SU-DHL-6 (cell line): ENCODE measurements at regions not wholly inside any gene's neighbourhood (a gene's known extent, or its start where the extent isn't known, plus 50 kb on each side); places are given as distances from the start of the nearest gene placed in this dataset.

Source experiments
- EZH2phosphoT487 ChIP-seq: fragments of 200-600 bp; sonication (generic), shearing (Covaris generic); conservative IDR thresholded peaks from 2 replicates; pipeline ENCODE4 v1.6.1; 2018; ENCODE audit warnings: mild to moderate bottlenecking, antibody characterized with exemption, low read length, moderate library complexity, mixed read lengths
- TF ChIP-seq, protein P1 (sequence below): fragments of 200-600 bp; sonication (generic); IDR thresholded peaks from one replicate; pipeline ENCODE4 v1.5.1; 2017; ENCODE audit warnings: antibody characterized with exemption, mild to moderate bottlenecking, low read length, moderate library complexity; ENCODE audit not compliant: insufficient read depth, poor library complexity, severe bottlenecking

DNA sequence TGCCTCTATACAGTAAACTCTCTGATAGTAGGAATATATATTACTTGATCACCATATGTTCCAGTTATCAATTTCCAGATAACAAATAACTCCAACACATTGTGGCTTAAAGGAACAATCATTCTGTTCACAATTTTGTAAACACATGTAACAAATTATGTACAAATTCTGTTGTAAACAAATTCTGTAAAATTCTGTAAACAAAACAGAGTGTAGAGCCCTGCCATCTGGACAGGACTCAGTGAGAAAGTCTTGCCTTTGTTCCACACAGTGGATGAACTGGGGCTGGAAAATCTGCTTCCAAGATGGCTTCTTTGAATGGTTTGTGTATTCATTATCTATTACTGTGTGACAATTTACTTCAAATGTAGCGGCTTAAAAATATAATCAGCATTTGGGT is 69.0 kb upstream of the LRRC7 start:
- TF ChIP-seq, protein P1, sequence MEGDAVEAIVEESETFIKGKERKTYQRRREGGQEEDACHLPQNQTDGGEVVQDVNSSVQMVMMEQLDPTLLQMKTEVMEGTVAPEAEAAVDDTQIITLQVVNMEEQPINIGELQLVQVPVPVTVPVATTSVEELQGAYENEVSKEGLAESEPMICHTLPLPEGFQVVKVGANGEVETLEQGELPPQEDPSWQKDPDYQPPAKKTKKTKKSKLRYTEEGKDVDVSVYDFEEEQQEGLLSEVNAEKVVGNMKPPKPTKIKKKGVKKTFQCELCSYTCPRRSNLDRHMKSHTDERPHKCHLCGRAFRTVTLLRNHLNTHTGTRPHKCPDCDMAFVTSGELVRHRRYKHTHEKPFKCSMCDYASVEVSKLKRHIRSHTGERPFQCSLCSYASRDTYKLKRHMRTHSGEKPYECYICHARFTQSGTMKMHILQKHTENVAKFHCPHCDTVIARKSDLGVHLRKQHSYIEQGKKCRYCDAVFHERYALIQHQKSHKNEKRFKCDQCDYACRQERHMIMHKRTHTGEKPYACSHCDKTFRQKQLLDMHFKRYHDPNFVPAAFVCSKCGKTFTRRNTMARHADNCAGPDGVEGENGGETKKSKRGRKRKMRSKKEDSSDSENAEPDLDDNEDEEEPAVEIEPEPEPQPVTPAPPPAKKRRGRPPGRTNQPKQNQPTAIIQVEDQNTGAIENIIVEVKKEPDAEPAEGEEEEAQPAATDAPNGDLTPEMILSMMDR: no peak
- TF ChIP-seq EZH2phosphoT487: no peak
